HEK293 (cell line): ENCODE measurements at regions not wholly inside any gene's neighbourhood (a gene's known extent, or its start where the extent isn't known, plus 50 kb on each side); places are given as distances from the start of the nearest gene placed in this dataset.

Source experiments
- CTCF ChIA-PET: fragments of 350-600 bp; formaldehyde crosslinking; extraction: SDS; loops from one replicate; lab custom pipeline; 2021; ENCODE audit warnings: antibody characterized with exemption; lab: Yijun Ruan, JAX
- POLR2A ChIA-PET: fragments of 300-600 bp; formaldehyde crosslinking; extraction: SDS; loops from one replicate; lab custom pipeline; 2020; ENCODE audit warnings: antibody characterized with exemption, inconsistent platforms; lab: Yijun Ruan, JAX
- H3K27ac ChIP-seq: fragments of 200-500 bp; sonication (Bioruptor generic); 2 replicates; pipeline ENCODE4 v1.5.1; 2014; ENCODE audit warnings: low read depth, low read length, control low read depth, inconsistent platforms; ENCODE audit errors: extremely low read depth
- H3K36me3 ChIP-seq, 2 experiments: fragments of 200-500 bp in 1 of 2; sonication (Bioruptor generic) in 1 of 2; 1 replicate in 1 of 2; 2 replicates in 1 of 2; pipeline ENCODE4 v1.5.1; 2014 to 2017; ENCODE audit warnings: inconsistent platforms in 2 of 2, low read length in 2 of 2; ENCODE audit not compliant: control insufficient read depth in 2 of 2, insufficient read depth in 1 of 2
- H3K4me1 ChIP-seq: fragments of 200-500 bp; sonication (Bioruptor generic); 2 replicates; pipeline ENCODE4 v1.5.1; 2014; ENCODE audit warnings: mild to moderate bottlenecking, low read length, inconsistent platforms; ENCODE audit not compliant: control insufficient read depth, insufficient read depth
- H3K4me3 ChIP-seq: 2 replicates; pipeline ENCODE4 v1.5.1; 2011; ENCODE audit warnings: low read depth, mild to moderate bottlenecking, control low read depth, low read length, moderate library complexity
- H3K9me3 ChIP-seq: fragments of 200-500 bp; sonication (Bioruptor generic); 2 replicates; pipeline ENCODE4 v1.5.1; 2014; ENCODE audit warnings: low read depth, low read length, inconsistent platforms; ENCODE audit not compliant: control insufficient read depth, insufficient read depth
- EGR2 ChIP-seq: fragments of 450-650 bp; formaldehyde crosslinking; IDR thresholded peaks from 2 replicates; pipeline ENCODE4 v1.5.1; 2016; ENCODE audit warnings: low read depth, missing biosample characterization, missing genetic modification characterization
- GFI1B ChIP-seq: fragments of 450-650 bp; formaldehyde crosslinking; IDR thresholded peaks from 2 replicates; pipeline ENCODE4 v1.5.1; 2016; ENCODE audit warnings: missing biosample characterization, missing genetic modification characterization
- TSHZ1 ChIP-seq: fragments of 450-650 bp; formaldehyde crosslinking; IDR thresholded peaks from 2 replicates; pipeline ENCODE4 v1.5.1; 2016; ENCODE audit warnings: missing biosample characterization, missing genetic modification characterization, borderline replicate concordance
- ZBTB44 ChIP-seq: fragments of 450-650 bp; IDR thresholded peaks from 2 replicates; pipeline ENCODE4 v1.5.1; 2018; ENCODE audit warnings: missing biosample characterization, mild to moderate bottlenecking, missing genetic modification characterization
- ZNF132 ChIP-seq: fragments of 450-650 bp; formaldehyde crosslinking; IDR thresholded peaks from 2 replicates; pipeline ENCODE4 v1.5.1; 2017; ENCODE audit warnings: missing biosample characterization, missing genetic modification characterization, borderline replicate concordance
- ZNF169 ChIP-seq: fragments of 450-650 bp; formaldehyde crosslinking; IDR thresholded peaks from 2 replicates; pipeline ENCODE4 v1.5.1; 2016; ENCODE audit warnings: missing biosample characterization, missing genetic modification characterization
- ZNF175 ChIP-seq: fragments of 450-650 bp; formaldehyde crosslinking; IDR thresholded peaks from 2 replicates; pipeline ENCODE4 v1.5.1; 2016; ENCODE audit warnings: missing biosample characterization, missing genetic modification characterization
- ZNF274 ChIP-seq, 2 experiments: fragments of 200-500 bp in 1 of 2; fragments of 450-650 bp in 1 of 2; sonication (Bioruptor generic) in 1 of 2; formaldehyde crosslinking in 1 of 2; IDR thresholded peaks; 2 replicates each; pipeline versions ENCODE4 v1.5.1 to v1.6.1; 2014 to 2016; ENCODE audit warnings: borderline replicate concordance in 1 of 2, inconsistent platforms in 1 of 2, low read length in 1 of 2, missing biosample characterization in 1 of 2, missing genetic modification characterization in 1 of 2
- ZNF366 ChIP-seq: fragments of 450-650 bp; formaldehyde crosslinking; conservative IDR thresholded peaks from 2 replicates; pipeline ENCODE4 v1.5.1; 2016; ENCODE audit warnings: missing biosample characterization, missing genetic modification characterization
- ZNF37A ChIP-seq: fragments of 450-650 bp; IDR thresholded peaks from 2 replicates; pipeline ENCODE4 v1.5.1; 2018; ENCODE audit warnings: missing biosample characterization, missing genetic modification characterization
- ZNF518A ChIP-seq: fragments of 450-650 bp; formaldehyde crosslinking; conservative IDR thresholded peaks from 2 replicates; pipeline ENCODE4 v1.5.1; 2016; ENCODE audit warnings: low read depth, missing biosample characterization, missing genetic modification characterization
- ZNF692 ChIP-seq: fragments of 450-650 bp; formaldehyde crosslinking; IDR thresholded peaks from 2 replicates; pipeline ENCODE4 v1.5.1; 2016; ENCODE audit warnings: missing biosample characterization, missing genetic modification characterization

GRCh38 chr2:234240917-234241316, 190.4 kb downstream of the SPP2 start:
- ChIA-PET POLR2A (no interaction called here), CTCF (interaction anchor here (0.6 to 1.3 kb wide), 3 partner anchors 8 to 30 kb away, joined by 3 to 5 read pairs (median 4); no protein-coding TSS in a partner anchor)
- no peak overlapping the region for H3K27ac ChIP-seq
- no peak for TF ChIP-seq ZBTB44 (tag by site-specific recombination)
- TF ChIP-seq, all 188 proteins: peak for 0
- peaks cover 6% of the 10 kb centered on the region; the same call in 1 of the 2 replicates for H3K4me1 ChIP-seq
- no peak overlapping the region for H3K4me3 ChIP-seq
- H3K36me3 ChIP-seq = no peaks in the 10 kb centered on the region
- H3K9me3 ChIP-seq = no peaks in the 10 kb centered on the region

GRCh38 chr2:234235191-234235590, 184.7 kb downstream of the SPP2 start:
- Histone ChIP-seq H3K4me1 (no peaks in the 10 kb centered on the region), H3K36me3 (no peaks in the 10 kb centered on the region), H3K27ac (no peak overlapping the region), H3K9me3 (no peaks in the 10 kb centered on the region), H3K4me3 (no peak overlapping the region)
- CTCF ChIA-PET = interaction anchor here (1.0 kb wide), 1 partner anchor 11 kb away, joined by 6 read pairs; no protein-coding TSS in a partner anchor
- no peak for TF ChIP-seq ZNF175 (tag by site-specific recombination)
- TF ChIP-seq GFI1B = no peak
- TF ChIP-seq TSHZ1 (tag by site-specific recombination) = no peak
- no peak for TF ChIP-seq ZNF274 (IDR thresholded peaks at IDR 0.05; ENCODE audit: low read length)
- no peak for TF ChIP-seq ZNF274 (tag by site-specific recombination; IDR thresholded peaks at IDR 0.05; ENCODE audit: borderline replicate concordance)
- no peak for TF ChIP-seq ZNF132 (tag by site-specific recombination)
- no peak for TF ChIP-seq ZNF692 (tag by site-specific recombination)
- no peak for TF ChIP-seq ZNF37A (tag by site-specific recombination)
- no peak for TF ChIP-seq ZNF518A
- TF ChIP-seq ZNF169 (tag by site-specific recombination) = no peak
- no peak for TF ChIP-seq EGR2 (tag by site-specific recombination)
- no peak for TF ChIP-seq ZNF366 (tag by site-specific recombination)
- POLR2A ChIA-PET = no interaction called here
